VCaP (cell line): ENCODE measurements at regions not wholly inside any gene's neighbourhood (a gene's known extent, or its start where the extent isn't known, plus 50 kb on each side); places are given as distances from the start of the nearest gene placed in this dataset.

Experiments used
- H3K27ac ChIP-seq: fragments of 450-650 bp; 2 replicates; pipeline ENCODE4 v1.5.1; 2017
- CTCF ChIP-seq: fragments of 450-650 bp; conservative IDR thresholded peaks from 2 replicates; pipeline ENCODE4 v1.5.1; 2017; ENCODE audit warnings: mild to moderate bottlenecking, moderate library complexity

DNA sequence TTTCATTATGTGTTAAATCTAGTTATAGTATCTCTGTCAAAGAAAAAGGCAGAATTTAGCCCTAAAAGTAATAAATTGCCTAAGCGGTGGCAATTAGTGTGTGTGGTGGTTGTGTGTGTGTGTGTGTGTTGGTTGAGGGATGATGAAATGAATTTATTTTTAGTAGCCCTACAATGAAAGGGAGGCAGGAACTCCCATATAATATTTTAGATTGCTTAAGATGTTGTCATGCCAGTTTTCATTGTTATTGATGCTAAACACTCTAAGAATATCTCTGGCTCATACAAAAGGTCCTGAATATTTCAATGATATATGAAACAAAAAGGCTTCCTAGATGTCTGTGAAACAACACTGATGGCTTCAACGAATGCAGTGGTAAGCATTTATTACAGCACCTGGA, 140.6 kb upstream of the TBC1D5 start:
- no peak overlapping the region for H3K27ac ChIP-seq
- no peak for TF ChIP-seq CTCF

DNA sequence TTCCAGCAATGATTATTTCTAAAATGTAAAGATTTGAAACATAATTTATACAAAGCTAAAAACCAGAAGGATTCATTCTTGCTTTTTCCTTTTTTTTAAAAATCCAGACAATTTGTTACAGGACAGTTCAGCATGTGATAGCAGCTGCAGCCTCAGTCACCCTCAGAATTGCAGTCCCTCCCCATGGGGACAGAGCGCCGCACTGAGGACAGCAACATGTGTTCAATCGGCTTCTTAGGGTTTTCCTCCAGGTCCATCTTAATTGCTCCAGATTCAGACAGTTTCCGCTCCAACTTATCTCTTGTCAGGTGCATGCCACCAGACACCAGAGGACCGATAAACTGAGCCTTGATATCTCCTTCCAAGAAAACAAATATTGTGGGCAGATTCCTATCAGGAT, 134.9 kb upstream of the TBC1D5 start:
- TF ChIP-seq CTCF, result no peak

GRCh38 chr3:17874636-17875035, 132.2 kb upstream of the TBC1D5 start:
- no peak for TF ChIP-seq CTCF

More for the DNA sequence above, 134.9 kb upstream of the TBC1D5 start:
- H3K27ac ChIP-seq, result no peak overlapping the region

DNA sequence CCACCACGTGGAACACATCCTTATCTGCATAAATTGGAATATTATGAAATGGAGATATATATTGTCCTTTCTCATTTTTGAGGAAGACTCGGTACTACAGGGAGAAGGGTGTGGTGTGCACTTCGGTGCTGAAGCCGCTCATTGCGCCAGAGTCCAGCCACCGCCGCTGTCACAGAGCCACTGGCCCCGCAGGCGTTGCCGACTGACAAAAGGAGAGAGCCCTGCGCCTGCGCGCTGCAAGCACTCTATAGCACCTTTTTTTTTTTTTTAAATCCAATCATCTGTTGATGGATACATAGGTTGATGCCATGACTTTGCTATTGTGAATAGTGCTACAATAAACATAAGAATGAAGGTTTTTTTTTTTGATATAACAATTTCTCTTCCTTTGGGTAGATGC, 130.0 kb upstream of the TBC1D5 start:
- no peak for TF ChIP-seq CTCF
- no peak overlapping the region for H3K27ac ChIP-seq

More at GRCh38 chr3:17874636-17875035, 132.2 kb upstream of the TBC1D5 start:
- H3K27ac ChIP-seq, result no peak overlapping the region

- H3K27ac ChIP-seq, result no peak overlapping the region
- TF ChIP-seq CTCF, result no peak
These were observed 123.2 kb upstream of the TBC1D5 start for GRCh38 chr3:17865631-17866030.

- TF ChIP-seq CTCF, result no peak
- H3K27ac ChIP-seq, result peak overlapping the region; percentile 77
These were observed 119.0 kb upstream of the TBC1D5 start for GRCh38 chr3:17861476-17861875.

DNA sequence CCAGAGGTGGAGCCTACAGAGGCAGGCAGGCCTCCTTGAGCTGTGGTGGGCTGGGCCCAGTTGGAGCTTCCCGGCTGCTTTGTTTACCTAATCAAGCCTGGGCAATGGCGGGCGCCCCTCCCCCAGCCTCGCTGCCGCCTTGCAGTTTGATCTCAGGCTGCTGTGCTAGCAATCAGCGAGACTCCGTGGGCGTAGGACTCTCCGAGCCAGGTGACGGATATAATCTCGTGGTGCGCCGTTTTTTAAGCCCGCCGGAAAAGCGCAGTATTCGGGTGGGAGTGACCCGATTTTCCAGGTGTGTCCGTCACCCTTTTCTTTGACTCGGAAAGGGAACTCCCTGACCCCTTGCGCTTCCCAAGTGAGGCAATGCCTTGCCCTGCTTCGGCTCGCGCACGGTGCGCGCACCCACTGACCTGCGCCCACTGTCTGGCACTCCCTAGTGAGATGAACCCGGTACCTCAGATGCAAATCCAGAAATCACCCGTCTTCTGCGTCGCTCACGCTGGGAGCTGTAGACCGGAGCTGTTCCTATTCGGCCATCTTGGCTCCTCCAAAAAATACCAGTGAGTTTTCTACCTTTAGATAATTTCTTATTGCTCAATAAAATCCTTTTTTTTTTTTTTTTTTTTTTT, 118.5 kb upstream of the TBC1D5 start:
- H3K27ac ChIP-seq, result peak overlapping the region; percentile 77

- no peak for TF ChIP-seq CTCF
- no peak overlapping the region for H3K27ac ChIP-seq
These were observed 109.8 kb upstream of the TBC1D5 start for GRCh38 chr3:17852217-17852616.
